Tibial artery (tissue), 4 donors: ENCODE measurements at regions not wholly inside any gene's neighbourhood (a gene's known extent, or its start where the extent isn't known, plus 50 kb on each side); places are given as distances from the start of the nearest gene placed in this dataset.
"Not testable (repeated sequence)": the region's sequence is repeated elsewhere in the genome, so short reads cannot be mapped to it uniquely, and the experiment has no call there.

ENCODE experiments used
- DNase-seq, 2 donors: peaks; one replicate each; pipeline ENCODE4 v3.0.0-alpha.2; 2019
- H3K27ac ChIP-seq, 2 donors: fragments of 200-600 bp; sonication (generic) in 1 of 2; 1 replicate in 1 of 2; 2 replicates in 1 of 2; pipeline ENCODE4 v1.5.1; 2018 to 2019; ENCODE audit warnings: mild to moderate bottlenecking in 1 of 2
- H3K27me3 ChIP-seq, 2 donors: fragments of 200-600 bp; sonication (generic) in 1 of 2; one replicate each; pipeline versions ENCODE4 v1.5.1 to v1.6.0; 2016 to 2019
- H3K36me3 ChIP-seq, 3 donors: fragments of 200-600 bp; sonication (generic) in 2 of 3; one replicate each; pipeline ENCODE4 v1.5.1; 2016 to 2019; ENCODE audit warnings: mild to moderate bottlenecking in 2 of 3
- H3K4me1 ChIP-seq, 4 donors: fragments of 200-600 bp; sonication (generic) in 2 of 4; 1 replicate in 3 of 4; 2 replicates in 1 of 4; pipeline ENCODE4 v1.5.1; 2016 to 2019
- H3K4me3 ChIP-seq, 2 donors: fragments of 200-600 bp; sonication (generic) in 1 of 2; 1 replicate in 1 of 2; 2 replicates in 1 of 2; pipeline ENCODE4 v1.5.1; 2018 to 2019; ENCODE audit warnings: mild to moderate bottlenecking in 2 of 2
- H3K9me3 ChIP-seq, 3 donors: fragments of 200-600 bp; sonication (generic) in 1 of 3; one replicate each; pipeline ENCODE4 v1.5.1; 2016 to 2019
- CTCF ChIP-seq, 2 experiments: fragments of 200-600 bp in 1 of 2; fragments of 450-650 bp in 1 of 2; IDR thresholded peaks; one replicate each; pipeline ENCODE4 v1.5.1; 2017 to 2019; ENCODE audit warnings: antibody characterized with exemption in 2 of 2, mild to moderate bottlenecking in 1 of 2, moderate library complexity in 1 of 2
- intact Hi-C: fragments of 100-400 bp; cut with DNase I; formaldehyde crosslinking; loops from one replicate; pipeline ENCODE4 v1.15.0; 2023; ENCODE audit warnings: low total_unique reads

- intact Hi-C loops = no loop called here
- DNase-seq = peak in 1 of 2 donors; percentile 43
- Histone ChIP-seq H3K9me3 (peaks cover 0 to 5% (median 0%) of the 10 kb centered on the region in 3 donors), H3K36me3 (no peaks in the 10 kb centered on the region), H3K4me1 (peaks cover 0 to 9% (median 8%) of the 10 kb centered on the region in 4 donors), H3K4me3 (no peak overlapping the region), H3K27ac (no peak overlapping the region), H3K27me3 (peaks cover 0 to 20% of the 10 kb centered on the region in 2 donors)
- no peak for TF ChIP-seq CTCF (IDR thresholded peaks at IDR 0.05)
Measured at GRCh38 chr1:121516234-121516967, 331.6 kb downstream of the SRGAP2C start.

GRCh38 chr1:121517586-121518230 lies 332.9 kb downstream of the SRGAP2C start:
- no peaks in the 10 kb centered on the region for H3K36me3 ChIP-seq
- H3K27ac ChIP-seq = no peak overlapping the region
- H3K4me3 ChIP-seq = no peak overlapping the region
- TF ChIP-seq CTCF (IDR thresholded peaks at IDR 0.05) = no peak
- peaks cover 0 to 9% (median 8%) of the 10 kb centered on the region in 4 donors for H3K4me1 ChIP-seq
- DNase-seq = no peak
- peaks cover 0 to 20% of the 10 kb centered on the region in 2 donors for H3K27me3 ChIP-seq
- intact Hi-C loops = no loop called here
- H3K9me3 ChIP-seq = peaks cover 0 to 5% (median 0%) of the 10 kb centered on the region in 3 donors

- Histone ChIP-seq H3K4me3 (peak overlapping the region in 1 of 2 donors; percentile 50), H3K27ac (no peak overlapping the region), H3K4me1 (peaks cover 0 to 9% (median 8%) of the 10 kb centered on the region in 4 donors), H3K36me3 (no peaks in the 10 kb centered on the region), H3K27me3 (peaks cover 0 to 20% of the 10 kb centered on the region in 2 donors), H3K9me3 (no peaks in the 10 kb centered on the region)
- no peak for TF ChIP-seq CTCF (IDR thresholded peaks at IDR 0.05)
- no peak for DNase-seq
- intact Hi-C loops = no loop called here
Measured at GRCh38 chr1:121518726-121519041, 333.9 kb downstream of the SRGAP2C start.

GRCh38 chr1:121519042-121519755 lies 334.4 kb downstream of the SRGAP2C start:
- H3K36me3 ChIP-seq = no peaks in the 10 kb centered on the region

GRCh38 chr1:121519756-121520286 lies 335.0 kb downstream of the SRGAP2C start:
- H3K27ac ChIP-seq, DNase-seq, H3K4me1 ChIP-seq, H3K36me3 ChIP-seq, H3K9me3 ChIP-seq, intact Hi-C loops: not testable (repeated sequence)
- Histone ChIP-seq H3K27me3 (peaks cover 0 to 20% of the 10 kb centered on the region in 2 donors), H3K4me3 (peak overlapping the region; percentile 41 to 50)

More at GRCh38 chr1:121519042-121519755, 334.4 kb downstream of the SRGAP2C start:
- Histone ChIP-seq H3K9me3 (no peaks in the 10 kb centered on the region), H3K4me3 (peak overlapping the region; percentile 41 to 50), H3K4me1 (peaks cover 0 to 9% (median 8%) of the 10 kb centered on the region in 4 donors), H3K27ac (no peak overlapping the region), H3K27me3 (peaks cover 0 to 20% of the 10 kb centered on the region in 2 donors)
- TF ChIP-seq CTCF (IDR thresholded peaks at IDR 0.05) = no peak
- intact Hi-C loops = no loop called here
- DNase-seq = peak in 1 of 2 donors; percentile 44
